Stimulated activated CD4-positive, alpha-beta T cell treated with anti-CD3 and anti-CD28 coated beads, Interleukin-1b, Interleukin-23, amount 100 ng/mL, for 1 hour (primary cell): ENCODE measurements at regions not wholly inside any gene's neighbourhood (a gene's known extent, or its start where the extent isn't known, plus 50 kb on each side); places are given as distances from the start of the nearest gene placed in this dataset.
A peak's percentile ranks its signal among the peaks of the same experiment; 100 is the strongest.
"Not testable (repeated sequence)": the region's sequence is repeated elsewhere in the genome, so short reads cannot be mapped to it uniquely, and the experiment has no call there.

ENCODE experiments used
- DNase-seq, 2 donors: peaks; one replicate each; pipeline ENCODE4 v3.0.0-alpha.2; 2020; ENCODE audit warnings: low read depth in 2 of 2

- no peak for DNase-seq
These were observed 81.9 kb upstream of the CCND2 start for GRCh38 chr12:4191642-4192041.

- no peak for DNase-seq
These were observed 82.4 kb upstream of the CCND2 start for GRCh38 chr12:4191149-4191548.

- no peak for DNase-seq
These were observed 83.0 kb upstream of the CCND2 start for GRCh38 chr12:4190366-4191063.

- no peak for DNase-seq
These were observed 83.8 kb upstream of the CCND2 start for GRCh38 chr12:4189721-4190120.

- DNase-seq, result no peak
These were observed 85.6 kb upstream of the CCND2 start for GRCh38 chr12:4187916-4188315.

DNA sequence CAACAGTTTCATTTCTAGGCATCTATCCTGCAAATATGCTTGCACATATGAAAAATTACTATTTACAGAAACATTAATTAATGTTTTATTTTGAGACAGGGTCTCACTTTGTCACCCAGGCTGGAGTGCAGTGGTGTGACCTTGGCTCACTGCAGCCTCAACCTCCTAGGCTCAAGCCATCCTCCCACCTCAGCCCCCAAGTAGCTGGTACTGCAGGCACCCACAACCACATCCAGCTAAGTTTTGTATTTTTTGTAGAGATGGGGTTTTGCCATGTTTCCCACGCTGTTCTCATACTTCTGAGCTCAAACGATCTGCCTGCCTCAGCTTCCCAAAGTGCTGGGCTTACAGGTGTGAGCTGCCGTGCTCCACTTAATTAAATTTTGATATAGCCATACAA lies 86.2 kb upstream of the CCND2 start:
- not testable (repeated sequence) for DNase-seq

DNA sequence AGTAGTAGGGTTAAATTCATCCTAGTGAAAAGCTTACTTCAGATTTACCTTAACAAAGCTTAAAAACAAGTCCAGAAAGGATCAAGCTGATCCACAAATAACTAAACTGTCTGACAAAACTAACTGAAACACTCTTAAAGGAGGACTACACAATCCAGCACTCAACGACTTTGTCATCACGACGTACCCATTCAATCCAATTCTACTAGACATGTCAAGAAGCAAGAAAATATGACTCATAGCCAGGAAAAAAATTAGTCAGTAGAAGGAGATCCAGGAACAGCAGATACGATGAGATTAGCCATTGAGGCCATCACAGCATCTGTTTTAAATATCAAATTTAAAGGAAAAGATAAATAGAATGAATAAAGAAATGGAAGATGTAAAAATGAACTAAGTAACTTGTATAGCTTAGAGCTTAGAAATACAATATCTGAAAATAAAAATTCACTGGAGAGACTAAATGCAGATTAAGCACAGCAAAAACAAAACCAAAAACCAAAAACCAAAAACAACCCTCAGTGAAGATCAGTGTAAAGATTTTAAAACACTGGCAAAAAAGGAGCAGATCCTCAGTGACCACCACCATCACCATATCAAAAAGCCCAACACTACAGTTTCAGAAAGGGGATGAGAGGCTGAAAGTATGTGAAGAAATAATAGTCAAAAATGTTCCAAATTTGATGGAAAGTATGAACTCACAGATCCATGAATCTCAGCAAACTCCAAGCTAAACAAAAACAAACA lies 95.0 kb upstream of the CCND2 start:
- no peak for DNase-seq

DNA sequence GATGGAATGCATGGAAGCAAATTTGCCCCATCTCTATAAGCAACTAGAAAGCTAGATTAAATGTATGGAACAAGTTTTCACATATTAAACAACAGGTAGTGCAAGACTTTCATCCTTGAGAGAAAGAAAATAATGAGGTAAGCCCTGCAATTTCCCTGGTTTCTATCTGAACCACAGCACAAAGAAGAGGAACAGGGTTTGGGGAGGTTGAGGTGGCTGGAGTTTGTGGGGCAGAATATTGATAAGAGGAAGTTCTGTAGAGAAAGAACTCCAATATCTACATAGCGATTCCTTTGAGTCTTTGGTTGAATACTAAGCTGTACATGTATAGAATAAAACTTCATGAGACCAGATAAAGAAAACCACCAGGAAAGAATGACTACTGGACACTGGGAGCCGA lies 96.3 kb upstream of the CCND2 start:
- DNase-seq, result no peak

GRCh38 chr12:4176168-4176567 lies 97.4 kb upstream of the CCND2 start:
- no peak for DNase-seq

GRCh38 chr12:4174417-4174816 lies 99.1 kb upstream of the CCND2 start:
- DNase-seq, result no peak

- DNase-seq, result no peak
These were observed 100.6 kb upstream of the CCND2 start for GRCh38 chr12:4172999-4173398.

DNA sequence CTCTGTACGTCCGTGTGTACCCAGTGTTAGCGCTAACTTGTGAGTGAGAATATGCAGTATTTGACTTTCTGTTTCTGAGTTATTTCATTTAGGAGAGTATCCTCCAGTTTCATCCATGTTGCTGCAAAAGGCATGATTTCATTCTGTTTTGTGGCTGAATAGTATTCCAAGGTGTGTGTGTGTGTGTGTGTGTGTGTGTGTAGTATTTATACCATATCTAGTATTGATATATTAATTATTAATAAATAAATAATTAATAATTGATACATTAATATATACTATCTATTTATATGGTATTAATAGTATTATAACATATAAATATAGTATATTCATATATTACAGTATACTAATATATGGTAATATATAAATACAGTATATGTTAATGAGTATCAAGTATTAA lies 101.8 kb upstream of the CCND2 start:
- no peak for DNase-seq

DNA sequence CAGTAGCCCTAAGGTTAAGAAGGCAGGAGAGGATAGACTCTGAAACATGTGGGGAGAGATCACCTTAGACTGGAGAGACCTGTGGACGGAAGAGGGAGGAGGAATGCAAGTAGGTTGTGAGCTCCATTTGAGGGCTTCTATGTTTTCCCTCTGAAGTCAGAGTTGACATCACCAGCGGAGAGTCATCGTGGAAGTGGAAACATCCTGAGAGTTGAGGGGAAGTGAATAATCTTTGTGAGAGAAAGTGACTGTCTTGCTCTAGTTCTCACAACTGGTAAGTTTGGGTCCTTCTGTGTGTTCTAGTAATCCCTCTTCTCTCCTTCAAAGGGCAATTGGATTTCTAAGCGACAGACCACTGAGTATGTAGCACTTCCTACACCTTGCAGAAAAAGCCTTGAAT lies 103.6 kb upstream of the CCND2 start:
- no peak for DNase-seq

- DNase-seq, result no peak
These were observed 104.0 kb upstream of the CCND2 start for GRCh38 chr12:4169531-4169930.

DNA sequence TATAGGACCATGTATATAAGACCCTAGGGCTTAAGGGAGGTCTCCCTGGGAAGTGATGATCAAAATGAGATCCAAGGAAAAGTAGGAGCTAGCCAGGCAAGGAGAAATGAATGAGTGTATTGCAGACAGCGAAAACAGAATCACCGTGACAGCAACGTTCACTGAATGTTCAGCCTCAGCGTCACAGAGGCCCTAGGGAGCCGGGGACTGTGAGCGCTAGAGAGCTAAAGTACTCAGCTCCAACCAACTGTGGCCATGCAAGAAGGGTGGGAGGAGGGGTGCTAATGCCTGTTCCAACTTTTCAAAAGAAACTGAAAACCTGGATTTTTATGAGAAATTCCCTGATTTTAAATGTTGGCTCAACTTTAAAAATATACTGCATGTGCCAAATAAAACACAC lies 105.5 kb upstream of the CCND2 start:
- DNase-seq, result no peak

GRCh38 chr12:4164559-4165558 lies 108.7 kb upstream of the CCND2 start:
- DNase-seq, result peak in 1 of 2 donors; percentile 40

DNA sequence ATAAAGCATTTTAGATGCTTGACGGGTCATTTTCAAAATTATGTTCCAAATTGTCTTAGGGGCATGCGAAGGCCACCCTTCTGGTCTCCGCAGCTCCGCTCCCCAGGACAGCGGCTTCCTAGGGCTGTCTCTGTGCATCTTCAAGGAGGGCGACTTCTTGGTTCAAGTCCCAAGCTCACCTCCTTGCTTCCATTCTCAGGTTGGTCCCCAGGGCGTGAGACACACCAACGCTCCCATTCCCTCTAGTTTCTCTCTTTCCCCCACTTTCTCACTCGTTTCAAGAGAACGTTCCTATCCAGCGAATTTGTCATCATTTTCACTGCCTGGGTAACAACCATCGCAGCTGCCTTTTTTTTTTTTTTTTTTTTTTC lies 109.4 kb upstream of the CCND2 start:
- DNase-seq, result no peak

DNA sequence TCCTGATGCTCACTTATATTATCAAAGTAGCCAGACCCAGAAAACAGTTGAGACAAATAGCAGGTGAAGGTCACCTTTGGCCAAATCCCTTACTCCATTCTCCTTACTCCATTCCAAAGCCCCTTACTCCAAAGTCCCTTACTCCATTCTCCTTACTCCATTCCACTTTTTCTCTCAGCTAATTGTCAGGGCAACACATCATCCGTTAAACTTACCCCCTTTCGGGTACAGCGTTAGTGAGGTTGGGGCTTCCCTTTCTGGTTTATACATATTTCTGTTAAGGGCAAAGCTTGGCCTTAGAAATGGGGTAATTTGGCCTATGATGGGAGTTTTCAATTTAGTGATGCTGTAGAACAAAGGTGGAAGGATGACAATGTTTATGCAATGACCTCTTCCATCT lies 111.8 kb upstream of the CCND2 start:
- no peak for DNase-seq

- DNase-seq, result no peak
These were observed 113.1 kb upstream of the CCND2 start for GRCh38 chr12:4160314-4161040.

DNA sequence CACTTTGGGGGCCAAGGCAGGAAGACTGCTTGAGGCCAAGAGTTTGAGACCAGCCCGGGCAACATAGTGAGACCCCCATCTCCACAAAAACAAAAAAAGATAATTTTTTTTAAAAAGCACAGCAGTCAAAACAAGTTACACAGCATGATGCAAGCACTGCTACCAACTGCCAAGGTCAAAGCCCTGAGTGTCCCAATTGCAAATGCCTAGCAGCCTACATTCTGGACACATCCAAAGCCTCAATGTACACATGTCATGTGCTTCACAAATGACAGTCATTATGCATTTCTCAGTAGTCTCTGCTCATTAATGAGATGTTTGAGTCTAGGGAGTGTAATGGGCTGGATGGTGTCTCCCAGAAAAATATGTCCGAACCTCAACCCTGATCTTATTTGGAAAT lies 113.7 kb upstream of the CCND2 start:
- no peak for DNase-seq

DNA sequence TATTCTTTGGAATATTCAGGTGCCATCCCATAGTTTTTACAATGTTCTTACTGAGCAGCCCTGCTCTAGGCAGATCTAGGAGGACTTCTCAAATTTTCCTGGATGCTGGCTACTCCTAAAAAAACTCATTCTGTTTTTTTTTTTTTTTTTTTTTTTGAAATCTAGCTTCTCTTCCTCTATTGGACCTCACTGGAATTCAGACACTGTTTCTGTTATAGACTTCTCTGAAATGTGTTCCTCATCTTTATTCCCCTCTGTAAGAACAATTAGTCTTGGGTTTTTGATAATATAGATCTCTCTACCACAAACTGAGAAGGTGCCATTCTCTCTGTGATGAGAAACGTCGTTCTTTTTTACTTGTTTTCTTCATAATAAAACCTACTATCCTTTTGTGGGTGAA lies 115.3 kb upstream of the CCND2 start:
- no peak for DNase-seq

GRCh38 chr12:4157122-4157521 lies 116.4 kb upstream of the CCND2 start:
- DNase-seq, result no peak
